SK-N-SH (cell line): ENCODE measurements at regions not wholly inside any gene's neighbourhood (a gene's known extent, or its start where the extent isn't known, plus 50 kb on each side); places are given as distances from the start of the nearest gene placed in this dataset.

Experiments used
- CHD2 ChIP-seq: fragments of 150-350 bp; IDR thresholded peaks from 2 replicates; pipeline ENCODE4 v1.6.1; 2018; ENCODE audit warnings: low read length; ENCODE audit not compliant: partially characterized antibody
- EP300 ChIP-seq, 2 experiments: IDR thresholded peaks; 2 replicates each; pipeline versions ENCODE4 v1.4.0 to v1.6.1; 2012; ENCODE audit warnings: borderline replicate concordance in 1 of 2, low read depth in 1 of 2, low read length in 1 of 2
- FOXJ3 ChIP-seq: sonication (generic); formaldehyde crosslinking; IDR thresholded peaks from 2 replicates; pipeline ENCODE4 v1.5.1; 2020; ENCODE audit warnings: mild to moderate bottlenecking, missing genetic modification reagents
- GABPA ChIP-seq: IDR thresholded peaks from 2 replicates; pipeline ENCODE4 v1.4.0; 2012; ENCODE audit warnings: low read depth, mild to moderate bottlenecking
- GATA2 ChIP-seq: sonication (generic); formaldehyde crosslinking; IDR thresholded peaks from 2 replicates; pipeline ENCODE4 v1.5.0; 2020; ENCODE audit warnings: mild to moderate bottlenecking, missing genetic modification reagents
- JUND ChIP-seq: IDR thresholded peaks from 2 replicates; pipeline ENCODE4 v1.4.0; 2012
- NFIC ChIP-seq: IDR thresholded peaks from 2 replicates; pipeline ENCODE4 v1.4.0; 2012; ENCODE audit warnings: borderline replicate concordance
- POLR2AphosphoS5 ChIP-seq: IDR thresholded peaks from 2 replicates; pipeline ENCODE4 v1.6.1; 2012; ENCODE audit warnings: low read depth, low read length
- RCOR1 ChIP-seq: fragments of 150-350 bp; IDR thresholded peaks from 2 replicates; pipeline ENCODE4 v1.6.1; 2017; ENCODE audit warnings: antibody characterized with exemption, low read length
- YY1 ChIP-seq: IDR thresholded peaks from 2 replicates; pipeline ENCODE4 v1.4.0; 2012; ENCODE audit warnings: low read depth, mild to moderate bottlenecking
- TF ChIP-seq, protein P1 (sequence below): IDR thresholded peaks from 2 replicates; pipeline ENCODE4 v1.4.0; 2012; ENCODE audit warnings: low read depth, borderline replicate concordance
- TF ChIP-seq, protein P2 (sequence below): fragments of 200-600 bp; sonication (generic); IDR thresholded peaks from 2 replicates; pipeline ENCODE4 v1.6.1; 2017; ENCODE audit warnings: antibody characterized with exemption, mild to moderate bottlenecking, moderate library complexity
- TF ChIP-seq, protein P3 (sequence below): IDR thresholded peaks from 2 replicates; pipeline ENCODE4 v1.6.1; 2012; ENCODE audit warnings: mild to moderate bottlenecking, low read depth, low read length, moderate library complexity

DNA sequence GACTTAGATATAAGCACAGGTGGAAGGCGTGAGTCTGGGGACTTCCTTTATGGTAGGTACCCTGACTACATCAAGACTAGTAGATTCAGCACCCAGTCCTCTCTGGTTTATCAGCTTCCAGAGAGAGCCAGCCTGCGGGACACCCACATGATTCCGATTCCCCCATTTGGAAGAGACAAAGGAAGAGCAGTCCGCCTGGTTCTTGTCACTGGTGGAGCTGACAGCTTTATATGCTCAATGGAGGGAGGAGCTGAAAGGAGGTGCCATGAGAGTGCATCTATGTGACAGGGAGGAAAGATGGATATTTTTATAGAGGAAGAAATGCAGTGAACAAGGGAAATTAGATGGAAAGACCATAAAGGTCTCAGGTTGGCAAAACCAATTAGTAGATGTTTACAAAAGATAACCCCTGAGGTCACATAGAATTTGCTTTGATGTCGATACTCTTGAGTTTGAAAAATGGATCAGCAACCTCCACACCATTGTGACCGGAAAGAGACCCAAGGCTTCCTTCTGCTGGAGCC lies 437.7 kb downstream of the PMP22 start:
- TF ChIP-seq RCOR1: no peak
- TF ChIP-seq EP300 (IDR thresholded peaks at IDR 0.05; ENCODE audit: borderline replicate concordance in 1 of 2, low read depth in 1 of 2, low read length in 1 of 2): no peak
- no peak for TF ChIP-seq CHD2
- TF ChIP-seq, protein P1, sequence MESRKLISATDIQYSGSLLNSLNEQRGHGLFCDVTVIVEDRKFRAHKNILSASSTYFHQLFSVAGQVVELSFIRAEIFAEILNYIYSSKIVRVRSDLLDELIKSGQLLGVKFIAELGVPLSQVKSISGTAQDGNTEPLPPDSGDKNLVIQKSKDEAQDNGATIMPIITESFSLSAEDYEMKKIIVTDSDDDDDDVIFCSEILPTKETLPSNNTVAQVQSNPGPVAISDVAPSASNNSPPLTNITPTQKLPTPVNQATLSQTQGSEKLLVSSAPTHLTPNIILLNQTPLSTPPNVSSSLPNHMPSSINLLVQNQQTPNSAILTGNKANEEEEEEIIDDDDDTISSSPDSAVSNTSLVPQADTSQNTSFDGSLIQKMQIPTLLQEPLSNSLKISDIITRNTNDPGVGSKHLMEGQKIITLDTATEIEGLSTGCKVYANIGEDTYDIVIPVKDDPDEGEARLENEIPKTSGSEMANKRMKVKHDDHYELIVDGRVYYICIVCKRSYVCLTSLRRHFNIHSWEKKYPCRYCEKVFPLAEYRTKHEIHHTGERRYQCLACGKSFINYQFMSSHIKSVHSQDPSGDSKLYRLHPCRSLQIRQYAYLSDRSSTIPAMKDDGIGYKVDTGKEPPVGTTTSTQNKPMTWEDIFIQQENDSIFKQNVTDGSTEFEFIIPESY: no peak
- TF ChIP-seq, protein P2, sequence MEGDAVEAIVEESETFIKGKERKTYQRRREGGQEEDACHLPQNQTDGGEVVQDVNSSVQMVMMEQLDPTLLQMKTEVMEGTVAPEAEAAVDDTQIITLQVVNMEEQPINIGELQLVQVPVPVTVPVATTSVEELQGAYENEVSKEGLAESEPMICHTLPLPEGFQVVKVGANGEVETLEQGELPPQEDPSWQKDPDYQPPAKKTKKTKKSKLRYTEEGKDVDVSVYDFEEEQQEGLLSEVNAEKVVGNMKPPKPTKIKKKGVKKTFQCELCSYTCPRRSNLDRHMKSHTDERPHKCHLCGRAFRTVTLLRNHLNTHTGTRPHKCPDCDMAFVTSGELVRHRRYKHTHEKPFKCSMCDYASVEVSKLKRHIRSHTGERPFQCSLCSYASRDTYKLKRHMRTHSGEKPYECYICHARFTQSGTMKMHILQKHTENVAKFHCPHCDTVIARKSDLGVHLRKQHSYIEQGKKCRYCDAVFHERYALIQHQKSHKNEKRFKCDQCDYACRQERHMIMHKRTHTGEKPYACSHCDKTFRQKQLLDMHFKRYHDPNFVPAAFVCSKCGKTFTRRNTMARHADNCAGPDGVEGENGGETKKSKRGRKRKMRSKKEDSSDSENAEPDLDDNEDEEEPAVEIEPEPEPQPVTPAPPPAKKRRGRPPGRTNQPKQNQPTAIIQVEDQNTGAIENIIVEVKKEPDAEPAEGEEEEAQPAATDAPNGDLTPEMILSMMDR: no peak
- no peak for TF ChIP-seq GATA2 (CRISPR knock-in tag)
- TF ChIP-seq, protein P3, sequence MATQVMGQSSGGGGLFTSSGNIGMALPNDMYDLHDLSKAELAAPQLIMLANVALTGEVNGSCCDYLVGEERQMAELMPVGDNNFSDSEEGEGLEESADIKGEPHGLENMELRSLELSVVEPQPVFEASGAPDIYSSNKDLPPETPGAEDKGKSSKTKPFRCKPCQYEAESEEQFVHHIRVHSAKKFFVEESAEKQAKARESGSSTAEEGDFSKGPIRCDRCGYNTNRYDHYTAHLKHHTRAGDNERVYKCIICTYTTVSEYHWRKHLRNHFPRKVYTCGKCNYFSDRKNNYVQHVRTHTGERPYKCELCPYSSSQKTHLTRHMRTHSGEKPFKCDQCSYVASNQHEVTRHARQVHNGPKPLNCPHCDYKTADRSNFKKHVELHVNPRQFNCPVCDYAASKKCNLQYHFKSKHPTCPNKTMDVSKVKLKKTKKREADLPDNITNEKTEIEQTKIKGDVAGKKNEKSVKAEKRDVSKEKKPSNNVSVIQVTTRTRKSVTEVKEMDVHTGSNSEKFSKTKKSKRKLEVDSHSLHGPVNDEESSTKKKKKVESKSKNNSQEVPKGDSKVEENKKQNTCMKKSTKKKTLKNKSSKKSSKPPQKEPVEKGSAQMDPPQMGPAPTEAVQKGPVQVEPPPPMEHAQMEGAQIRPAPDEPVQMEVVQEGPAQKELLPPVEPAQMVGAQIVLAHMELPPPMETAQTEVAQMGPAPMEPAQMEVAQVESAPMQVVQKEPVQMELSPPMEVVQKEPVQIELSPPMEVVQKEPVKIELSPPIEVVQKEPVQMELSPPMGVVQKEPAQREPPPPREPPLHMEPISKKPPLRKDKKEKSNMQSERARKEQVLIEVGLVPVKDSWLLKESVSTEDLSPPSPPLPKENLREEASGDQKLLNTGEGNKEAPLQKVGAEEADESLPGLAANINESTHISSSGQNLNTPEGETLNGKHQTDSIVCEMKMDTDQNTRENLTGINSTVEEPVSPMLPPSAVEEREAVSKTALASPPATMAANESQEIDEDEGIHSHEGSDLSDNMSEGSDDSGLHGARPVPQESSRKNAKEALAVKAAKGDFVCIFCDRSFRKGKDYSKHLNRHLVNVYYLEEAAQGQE: no peak
- no peak for TF ChIP-seq GABPA
- no peak for TF ChIP-seq YY1
- no peak for TF ChIP-seq JUND
- no peak for TF ChIP-seq NFIC
- TF ChIP-seq FOXJ3 (CRISPR knock-in tag): no peak
- no peak for TF ChIP-seq POLR2AphosphoS5
